HepG2 (cell line): ENCODE measurements at regions not wholly inside any gene's neighbourhood (a gene's known extent, or its start where the extent isn't known, plus 50 kb on each side); places are given as distances from the start of the nearest gene placed in this dataset.

Experiments
- ATAC-seq: fragments of 200-7000 bp; cut with Tn5 transposase; 3 replicates; pipeline ENCODE4 v1.9.1; 2020; ENCODE audit warnings: mild to moderate bottlenecking, moderate library complexity
- BruUV-seq: library from RNA; stranded (reverse); fragments of 400-500 nt; replicated peaks from 2 replicates; lab custom pipeline; 2021; lab: Mats Ljungman, UMichigan
- CTCF ChIA-PET: fragments of 300-600 bp; formaldehyde crosslinking; extraction: SDS; loops from one replicate; lab custom pipeline; 2021; ENCODE audit warnings: low total read pairs, inconsistent platforms, low intra/inter-chr PET ratio; lab: Yijun Ruan, JAX
- POLR2A ChIA-PET: fragments of 350-600 bp; sonication (Branson Sonifier 250); formaldehyde crosslinking; loops from one replicate; lab custom pipeline; 2020; ENCODE audit warnings: antibody characterized with exemption, inconsistent platforms; lab: Yijun Ruan, JAX
- DNase-seq: peaks from one replicate; pipeline ENCODE4 v3.0.0-alpha.2; 2015; ENCODE audit warnings: low spot score
- FAIRE-seq: peaks from 3 replicates; lab custom pipeline; 2011; peaks lifted over from hg19 to GRCh38; lab: Jason Lieb, UNC
- H2AFZ ChIP-seq: one replicate; pipeline ENCODE4 v1.6.1; 2011; ENCODE audit warnings: low read length, inconsistent platforms
- H3K27ac ChIP-seq: fragments of 300-600 bp; 3 replicates; pipeline ENCODE4 v1.8.0; 2011; ENCODE audit warnings: mixed run types, mild to moderate bottlenecking, mixed read lengths, low read length, inconsistent platforms; ENCODE audit not compliant: insufficient read depth; ENCODE audit errors: extremely low read length
- H3K27me3 ChIP-seq, 2 experiments: fragments of 200-600 bp in 1 of 2; 2 replicates in 1 of 2; 3 replicates in 1 of 2; pipeline versions ENCODE4 v1.6.0 to v1.8.0; 2011; ENCODE audit warnings: low read length in 2 of 2, mild to moderate bottlenecking in 2 of 2, moderate library complexity in 2 of 2, inconsistent platforms in 1 of 2; ENCODE audit not compliant: insufficient read depth in 2 of 2, control insufficient read depth in 1 of 2
- H3K36me3 ChIP-seq, 2 experiments: fragments of 200-600 bp in 1 of 2; replicated peaks in 1 of 2; 2 replicates in 1 of 2; 3 replicates in 1 of 2; pipeline versions ENCODE4 v1.5.1 to v1.8.0; 2011; ENCODE audit warnings: low read length in 2 of 2, inconsistent platforms in 1 of 2; ENCODE audit not compliant: insufficient read depth in 2 of 2, control insufficient read depth in 1 of 2
- H3K4me1 ChIP-seq: 2 replicates; pipeline ENCODE4 v1.5.1; 2012; ENCODE audit warnings: low read length, inconsistent platforms; ENCODE audit not compliant: insufficient read depth
- H3K4me2 ChIP-seq: 2 replicates; pipeline ENCODE4 v1.6.0; 2011; ENCODE audit warnings: low read depth, low read length, inconsistent platforms
- H3K4me3 ChIP-seq, 3 experiments: fragments of 200-600 bp in 1 of 3; sonication (generic), shearing (Covaris generic) in 1 of 3; replicated peaks in 1 of 3; 2 replicates each; pipeline ENCODE4 v1.5.1; 2011 to 2016; ENCODE audit warnings: low read length in 3 of 3, inconsistent platforms in 2 of 3, low read depth in 2 of 3, mild to moderate bottlenecking in 2 of 3, control low read depth in 1 of 3, mixed read lengths in 1 of 3; ENCODE audit not compliant: insufficient read depth in 1 of 3
- H3K79me2 ChIP-seq: one replicate; pipeline ENCODE4 v1.6.1; 2011; ENCODE audit warnings: low read length, inconsistent platforms; ENCODE audit not compliant: insufficient read depth
- H3K9ac ChIP-seq: 2 replicates; pipeline ENCODE4 v1.6.0; 2011; ENCODE audit warnings: mild to moderate bottlenecking, low read depth, low read length, inconsistent platforms; ENCODE audit not compliant: insufficient read depth
- H3K9me3 ChIP-seq: 2 replicates; pipeline ENCODE4 v1.5.1; 2012; ENCODE audit warnings: mild to moderate bottlenecking, low read length
- H4K20me1 ChIP-seq: 2 replicates; pipeline ENCODE4 v1.6.0; 2011; ENCODE audit warnings: inconsistent platforms, mild to moderate bottlenecking, low read length, moderate library complexity; ENCODE audit not compliant: insufficient read depth
- GTF3A ChIP-seq: sonication (generic); formaldehyde crosslinking; conservative IDR thresholded peaks from 2 replicates; pipeline ENCODE4 v1.4.0; 2020; ENCODE audit warnings: mild to moderate bottlenecking, missing genetic modification reagents
- HMG20B ChIP-seq: conservative IDR thresholded peaks from 2 replicates; pipeline ENCODE4 v1.6.1; 2016; ENCODE audit warnings: missing genetic modification reagents, missing compliant biosample characterization
- NFYB ChIP-seq: sonication (generic); formaldehyde crosslinking; IDR thresholded peaks from 2 replicates; pipeline ENCODE4 v1.4.0; 2020; ENCODE audit warnings: missing genetic modification reagents
- SKI ChIP-seq: fragments of 450-650 bp; IDR thresholded peaks from one replicate; pipeline ENCODE4 v1.6.1; 2018; ENCODE audit warnings: mild to moderate bottlenecking; ENCODE audit not compliant: partially characterized antibody
- ZNF160 ChIP-seq: sonication (generic); formaldehyde crosslinking; IDR thresholded peaks from 2 replicates; pipeline ENCODE4 v1.8.0; 2022; ENCODE audit warnings: mild to moderate bottlenecking, inconsistent platforms, missing genetic modification reagents
- ZNF547 ChIP-seq: sonication (generic); formaldehyde crosslinking; IDR thresholded peaks from 2 replicates; pipeline ENCODE4 v1.5.1; 2020; ENCODE audit warnings: mild to moderate bottlenecking, missing genetic modification reagents
- ZNF839 ChIP-seq: sonication (generic); formaldehyde crosslinking; IDR thresholded peaks from 2 replicates; pipeline ENCODE4 v1.4.0; 2020; ENCODE audit warnings: missing genetic modification reagents, mild to moderate bottlenecking, borderline replicate concordance
- WGBS: methylation state at CpG from one replicate; pipeline ENCODE4 v1.1.6; 2017; ENCODE audit warnings: low lambda C conversion rate; 5-methylcytosine and 5-hydroxymethylcytosine counted together
- in situ Hi-C: cut with HindIII; loops from 2 replicates; pipeline ENCODE4 v1.10.0; 2017; ENCODE audit warnings: low pct_unique_long_range_greater_than_20kb; ENCODE audit not compliant: extremely low pct_ligation_motif_present
- intact Hi-C: fragments of 100-400 bp; cut with micrococcal nuclease; formaldehyde crosslinking; loops from one replicate; pipeline ENCODE4 v1.10.0; 2022; ENCODE audit not compliant: unreplicated experiment
- TF ChIP-seq, protein P1 (sequence below): sonication (generic); formaldehyde crosslinking; IDR thresholded peaks from 2 replicates; pipeline ENCODE4 v1.4.0; 2020; ENCODE audit warnings: missing genetic modification reagents, mild to moderate bottlenecking, borderline replicate concordance
- TF ChIP-seq, protein P2 (sequence below): sonication (generic); formaldehyde crosslinking; IDR thresholded peaks from 2 replicates; pipeline ENCODE4 v1.4.0; 2020; ENCODE audit warnings: missing genetic modification reagents
- TF ChIP-seq, protein P3 (sequence below): IDR thresholded peaks from 2 replicates; pipeline ENCODE4 v1.6.1; 2016; ENCODE audit warnings: mild to moderate bottlenecking

DNA sequence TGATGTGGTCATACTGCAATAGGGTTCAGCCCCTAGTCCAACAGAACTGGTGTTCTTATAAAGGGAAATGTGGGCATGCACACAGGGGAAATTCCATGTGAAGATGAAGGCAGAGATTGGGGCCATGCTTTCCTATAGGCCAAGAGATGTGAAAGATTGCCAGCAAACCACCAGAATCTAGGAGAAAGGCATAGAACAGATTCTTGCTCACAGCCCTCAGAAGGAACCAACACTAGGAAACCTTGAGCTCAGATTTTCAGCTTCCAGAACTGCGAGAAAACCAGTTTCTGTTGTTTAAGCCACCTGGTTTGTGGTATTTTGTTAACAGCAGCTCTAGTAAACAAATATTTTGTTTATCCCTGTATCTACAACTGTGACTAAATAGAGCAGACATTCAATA lies 197.6 kb upstream of the CITED2 start (continued):
- TF ChIP-seq, protein P1, sequence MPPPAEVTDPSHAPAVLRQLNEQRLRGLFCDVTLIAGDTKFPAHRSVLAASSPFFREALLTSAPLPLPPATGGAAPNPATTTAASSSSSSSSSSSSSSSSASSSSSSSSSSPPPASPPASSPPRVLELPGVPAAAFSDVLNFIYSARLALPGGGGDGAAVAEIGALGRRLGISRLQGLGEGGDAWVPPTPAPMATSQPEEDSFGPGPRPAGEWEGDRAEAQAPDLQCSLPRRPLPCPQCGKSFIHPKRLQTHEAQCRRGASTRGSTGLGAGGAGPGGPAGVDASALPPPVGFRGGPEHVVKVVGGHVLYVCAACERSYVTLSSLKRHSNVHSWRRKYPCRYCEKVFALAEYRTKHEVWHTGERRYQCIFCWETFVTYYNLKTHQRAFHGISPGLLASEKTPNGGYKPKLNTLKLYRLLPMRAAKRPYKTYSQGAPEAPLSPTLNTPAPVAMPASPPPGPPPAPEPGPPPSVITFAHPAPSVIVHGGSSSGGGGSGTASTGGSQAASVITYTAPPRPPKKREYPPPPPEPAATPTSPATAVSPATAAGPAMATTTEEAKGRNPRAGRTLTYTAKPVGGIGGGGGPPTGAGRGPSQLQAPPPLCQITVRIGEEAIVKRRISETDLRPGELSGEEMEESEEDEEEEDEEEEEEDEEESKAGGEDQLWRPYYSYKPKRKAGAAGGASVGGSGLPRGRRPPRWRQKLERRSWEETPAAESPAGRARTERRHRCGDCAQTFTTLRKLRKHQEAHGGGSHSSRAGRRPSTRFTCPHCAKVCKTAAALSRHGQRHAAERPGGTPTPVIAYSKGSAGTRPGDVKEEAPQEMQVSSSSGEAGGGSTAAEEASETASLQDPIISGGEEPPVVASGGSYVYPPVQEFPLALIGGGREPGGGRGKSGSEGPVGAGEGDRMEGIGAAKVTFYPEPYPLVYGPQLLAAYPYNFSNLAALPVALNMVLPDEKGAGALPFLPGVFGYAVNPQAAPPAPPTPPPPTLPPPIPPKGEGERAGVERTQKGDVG (CRISPR knock-in tag) = no peak
- no peak for TF ChIP-seq GTF3A (CRISPR knock-in tag)

DNA sequence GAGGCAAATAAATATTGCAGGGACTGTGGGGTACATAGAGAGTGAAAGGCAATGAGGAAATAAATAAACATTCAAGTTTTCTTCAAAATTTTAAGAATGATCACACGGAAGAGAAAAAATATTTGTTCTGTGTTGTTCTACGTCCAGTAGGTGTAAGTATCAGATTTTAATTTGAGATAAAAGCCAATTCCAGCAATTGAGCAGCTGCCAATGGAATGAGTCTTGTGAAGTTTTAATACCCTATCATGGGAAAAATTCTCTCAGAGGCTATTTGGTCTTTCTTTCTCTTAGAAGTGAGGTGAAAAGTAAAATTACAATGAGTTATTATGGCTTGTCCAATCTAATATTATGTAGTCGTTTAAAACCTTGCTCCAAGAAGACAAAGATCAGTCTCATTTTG lies 195.7 kb upstream of the CITED2 start:
- POLR2A ChIA-PET = no interaction called here
- in situ Hi-C loops = no loop called here

DNA sequence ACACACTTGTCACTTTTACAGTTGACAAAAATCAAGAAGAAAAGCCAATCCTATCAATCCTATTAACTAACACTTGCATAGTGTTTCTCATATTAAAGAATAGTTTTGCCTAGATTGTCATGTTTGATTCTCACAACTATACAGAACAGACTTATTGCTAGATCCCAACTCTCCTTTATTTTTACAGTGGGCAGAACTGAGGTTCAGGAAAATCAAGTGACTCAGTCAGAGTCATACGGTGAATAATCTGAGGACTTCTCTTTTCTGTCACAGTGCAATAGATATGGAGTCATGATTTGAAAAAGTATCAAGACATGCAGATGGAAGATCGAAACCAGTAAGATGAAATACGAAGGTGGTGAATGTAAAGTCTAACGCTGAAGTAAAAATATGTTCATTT lies 195.1 kb upstream of the CITED2 start:
- H3K27me3 ChIP-seq = no peaks in the 10 kb centered on the region
- H3K4me1 ChIP-seq = no peaks in the 10 kb centered on the region
- TF ChIP-seq, protein P2, sequence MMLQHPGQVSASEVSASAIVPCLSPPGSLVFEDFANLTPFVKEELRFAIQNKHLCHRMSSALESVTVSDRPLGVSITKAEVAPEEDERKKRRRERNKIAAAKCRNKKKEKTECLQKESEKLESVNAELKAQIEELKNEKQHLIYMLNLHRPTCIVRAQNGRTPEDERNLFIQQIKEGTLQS (CRISPR knock-in tag) = no peak
- TF ChIP-seq, protein P3, sequence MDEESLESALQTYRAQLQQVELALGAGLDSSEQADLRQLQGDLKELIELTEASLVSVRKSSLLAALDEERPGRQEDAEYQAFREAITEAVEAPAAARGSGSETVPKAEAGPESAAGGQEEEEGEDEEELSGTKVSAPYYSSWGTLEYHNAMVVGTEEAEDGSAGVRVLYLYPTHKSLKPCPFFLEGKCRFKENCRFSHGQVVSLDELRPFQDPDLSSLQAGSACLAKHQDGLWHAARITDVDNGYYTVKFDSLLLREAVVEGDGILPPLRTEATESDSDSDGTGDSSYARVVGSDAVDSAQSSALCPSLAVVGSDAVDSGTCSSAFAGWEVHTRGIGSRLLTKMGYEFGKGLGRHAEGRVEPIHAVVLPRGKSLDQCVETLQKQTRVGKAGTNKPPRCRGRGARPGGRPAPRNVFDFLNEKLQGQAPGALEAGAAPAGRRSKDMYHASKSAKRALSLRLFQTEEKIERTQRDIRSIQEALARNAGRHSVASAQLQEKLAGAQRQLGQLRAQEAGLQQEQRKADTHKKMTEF (CRISPR knock-in tag) = no peak
- TF ChIP-seq ZNF839 (CRISPR knock-in tag) = no peak
- no peak for TF ChIP-seq SKI
- TF ChIP-seq ZNF160 = no peak
- no peak overlapping the region for H3K27ac ChIP-seq
- no peak overlapping the region for H3K9ac ChIP-seq
- no peaks in the 10 kb centered on the region for H3K79me2 ChIP-seq
- no peaks in the 10 kb centered on the region for H4K20me1 ChIP-seq
- DNase-seq = no peak
- H3K4me3 ChIP-seq = no peak overlapping the region
- FAIRE-seq = no peak
- intact Hi-C loops = no loop called here
- ATAC-seq = no peak
- WGBS = 74% methylated on average over 4 of the region's 4 CpGs
- ChIA-PET CTCF (no interaction called here), POLR2A (no interaction called here)
- no peak overlapping the region for H3K4me2 ChIP-seq
- no peaks in the 10 kb centered on the region for H3K9me3 ChIP-seq
- no TSS peak for BruUV-seq
- H2AFZ ChIP-seq = no peak overlapping the region
- no peaks in the 10 kb centered on the region for H3K36me3 ChIP-seq
- in situ Hi-C loops = no loop called here

More for the DNA sequence above, 195.7 kb upstream of the CITED2 start:
- intact Hi-C loops = no loop called here
- 6% methylated on average over 3 of the region's 3 CpGs for WGBS
- CTCF ChIA-PET = no interaction called here
- H3K9me3 ChIP-seq = no peaks in the 10 kb centered on the region
- no peak overlapping the region for H3K9ac ChIP-seq
- TF ChIP-seq NFYB (CRISPR knock-in tag) (no peak), ZNF547 (no peak), HMG20B (no peak)
- no TSS peak for BruUV-seq
- no peak overlapping the region for H3K27ac ChIP-seq
- H3K4me2 ChIP-seq = no peak overlapping the region
- no peaks in the 10 kb centered on the region for H3K36me3 ChIP-seq
- H3K4me3 ChIP-seq = no peak overlapping the region
- FAIRE-seq (no peak), DNase-seq (no peak), ATAC-seq (no peak)
- H3K27me3 ChIP-seq = no peaks in the 10 kb centered on the region
- no peaks in the 10 kb centered on the region for H3K4me1 ChIP-seq
- no peaks in the 10 kb centered on the region for H4K20me1 ChIP-seq
- H2AFZ ChIP-seq = no peak overlapping the region
- H3K79me2 ChIP-seq = no peaks in the 10 kb centered on the region
